Small intestine (tissue), 7 donors: ENCODE measurements at regions not wholly inside any gene's neighbourhood (a gene's known extent, or its start where the extent isn't known, plus 50 kb on each side); places are given as distances from the start of the nearest gene placed in this dataset.
"Not testable (repeated sequence)": the region's sequence is repeated elsewhere in the genome, so short reads cannot be mapped to it uniquely, and the experiment has no call there.

Source experiments
- DNase-seq, 2 donors: peaks; one replicate each; pipeline versions ENCODE4 v3.0.0 to v3.0.0-alpha.2; 2013
- FAIRE-seq: peaks from 2 replicates; lab custom pipeline; 2012; peaks lifted over from hg19 to GRCh38; lab: Jason Lieb, UNC
- H3K27ac ChIP-seq, 3 donors: one replicate each; pipeline ENCODE4 v1.5.1; 2013; ENCODE audit warnings: low read length in 2 of 3, mild to moderate bottlenecking in 2 of 3, control low read depth in 1 of 3, inconsistent platforms in 1 of 3, low read depth in 1 of 3, moderate library complexity in 1 of 3
- H3K27me3 ChIP-seq, 3 donors: one replicate each; pipeline ENCODE4 v1.6.1; 2013; ENCODE audit warnings: low read length in 3 of 3, inconsistent platforms in 1 of 3; ENCODE audit not compliant: control insufficient read depth in 3 of 3, insufficient read depth in 3 of 3
- H3K36me3 ChIP-seq, 3 donors: one replicate each; pipeline ENCODE4 v1.6.1; 2013; ENCODE audit warnings: low read length in 3 of 3, inconsistent platforms in 1 of 3, low read depth in 1 of 3, mild to moderate bottlenecking in 1 of 3, moderate library complexity in 1 of 3; ENCODE audit not compliant: control insufficient read depth in 3 of 3, insufficient read depth in 2 of 3
- H3K4me1 ChIP-seq, 3 donors: one replicate each; pipeline ENCODE4 v1.6.1; 2013; ENCODE audit warnings: low read length in 2 of 3, inconsistent platforms in 1 of 3, low read depth in 1 of 3, mild to moderate bottlenecking in 1 of 3, moderate library complexity in 1 of 3; ENCODE audit not compliant: control insufficient read depth in 3 of 3, insufficient read depth in 2 of 3
- H3K4me3 ChIP-seq, 3 donors: one replicate each; pipeline ENCODE4 v1.5.1; 2013; ENCODE audit warnings: low read length in 3 of 3, control low read depth in 1 of 3, inconsistent platforms in 1 of 3, low read depth in 1 of 3, mild to moderate bottlenecking in 1 of 3, moderate library complexity in 1 of 3
- H3K9me3 ChIP-seq, 2 donors: one replicate each; pipeline ENCODE4 v1.6.1; 2013; ENCODE audit warnings: low read depth in 1 of 2, low read length in 1 of 2; ENCODE audit not compliant: control insufficient read depth in 2 of 2, insufficient read depth in 1 of 2
- WGBS, 3 donors: extraction: QIAGEN DNeasy Blood & Tissue Kit; methylation state at CpG; one replicate each; pipeline ENCODE4 v1.1.7; 2013; 5-methylcytosine and 5-hydroxymethylcytosine counted together
- donor health status: healthy with polysubstance abuse.
- donor health status: control.
- donor health status: control.
- donor health status: Bipolar disorder and iron deficiency.
- donor health status: healthy.

DNA sequence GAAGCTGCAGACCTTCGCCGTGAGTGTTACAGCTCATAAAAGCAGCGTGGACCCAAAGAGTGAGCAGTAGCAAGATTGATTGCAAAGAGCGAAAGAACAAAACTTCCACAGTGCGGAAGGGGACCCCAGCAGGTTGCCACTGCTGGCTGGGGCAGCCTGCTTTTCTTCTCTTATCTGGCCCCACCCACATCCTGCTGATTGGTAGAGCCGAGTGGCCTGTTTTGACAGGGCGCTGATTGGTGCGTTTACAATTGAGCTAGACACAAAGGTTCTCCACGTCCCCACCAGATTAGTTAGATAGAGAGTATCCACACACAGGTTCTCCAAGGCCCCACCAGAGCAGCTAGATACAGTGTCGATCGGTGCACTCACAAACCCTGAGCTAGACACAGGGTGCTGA lies 961.8 kb downstream of the CNTNAP5 start:
- FAIRE-seq, H3K27ac ChIP-seq, H3K27me3 ChIP-seq, H3K9me3 ChIP-seq, H3K36me3 ChIP-seq, H3K4me1 ChIP-seq, H3K4me3 ChIP-seq, DNase-seq: not testable (repeated sequence)
- 88 to 92% (median 92%) methylated on average over 11 of the region's 11 CpGs for WGBS, 3 donors

DNA sequence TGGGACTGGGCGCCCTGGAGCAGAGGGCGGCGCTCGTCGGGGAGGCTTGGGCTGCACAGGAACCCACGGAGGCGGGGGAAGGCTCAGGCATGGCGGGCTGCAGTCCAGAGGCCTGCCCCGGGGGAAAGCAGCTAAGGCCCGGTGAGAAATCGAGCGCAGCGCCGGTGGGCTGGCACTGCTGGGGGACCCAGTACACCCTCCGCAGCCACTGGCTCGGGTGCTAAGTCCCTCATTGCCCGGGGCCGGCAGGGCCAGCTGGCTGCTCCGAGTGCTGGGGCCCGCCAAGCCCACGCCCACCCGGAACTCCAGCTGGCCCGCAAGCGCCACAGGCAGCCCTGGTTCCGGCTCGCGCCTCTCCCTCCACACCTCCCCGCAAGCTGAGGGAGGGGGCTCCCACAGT lies 962.3 kb downstream of the CNTNAP5 start:
- H3K27ac ChIP-seq, H3K4me3 ChIP-seq, H3K36me3 ChIP-seq, H3K9me3 ChIP-seq, H3K27me3 ChIP-seq, H3K4me1 ChIP-seq, DNase-seq, FAIRE-seq: not testable (repeated sequence)
- WGBS, 3 donors, result 92 to 96% (median 95%) methylated on average over 16 to 28 of the region's 28 CpGs

DNA sequence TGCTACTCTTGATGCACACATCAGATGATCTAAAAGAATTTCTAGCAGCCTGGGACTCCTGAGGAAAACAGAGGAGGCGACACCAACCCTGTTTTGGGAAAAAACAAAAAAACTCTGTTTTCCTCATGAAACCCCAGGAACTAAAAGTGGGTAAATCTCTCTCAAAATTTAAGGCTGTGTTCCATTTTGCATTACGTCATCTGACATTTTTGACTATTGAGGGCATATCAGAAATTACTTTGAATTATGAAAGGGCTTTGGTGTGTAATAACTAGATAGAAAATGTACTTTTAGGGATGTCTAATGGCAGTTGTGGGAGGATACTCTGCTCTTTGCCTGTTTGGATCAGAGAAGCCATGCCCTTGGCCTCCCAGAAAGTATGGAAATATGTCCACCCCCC lies 963.0 kb downstream of the CNTNAP5 start:
- no peaks in the 10 kb centered on the region for H3K4me1 ChIP-seq
- no peak overlapping the region for H3K27ac ChIP-seq
- H3K36me3 ChIP-seq, result no peaks in the 10 kb centered on the region
- H3K27me3 ChIP-seq, result no peaks in the 10 kb centered on the region
- 91 to 93% (median 92%) methylated on average over 2 of the region's 2 CpGs for WGBS, 3 donors
- no peaks in the 10 kb centered on the region for H3K9me3 ChIP-seq
- FAIRE-seq, result no peak
- H3K4me3 ChIP-seq, result no peak overlapping the region
- no peak for DNase-seq

DNA sequence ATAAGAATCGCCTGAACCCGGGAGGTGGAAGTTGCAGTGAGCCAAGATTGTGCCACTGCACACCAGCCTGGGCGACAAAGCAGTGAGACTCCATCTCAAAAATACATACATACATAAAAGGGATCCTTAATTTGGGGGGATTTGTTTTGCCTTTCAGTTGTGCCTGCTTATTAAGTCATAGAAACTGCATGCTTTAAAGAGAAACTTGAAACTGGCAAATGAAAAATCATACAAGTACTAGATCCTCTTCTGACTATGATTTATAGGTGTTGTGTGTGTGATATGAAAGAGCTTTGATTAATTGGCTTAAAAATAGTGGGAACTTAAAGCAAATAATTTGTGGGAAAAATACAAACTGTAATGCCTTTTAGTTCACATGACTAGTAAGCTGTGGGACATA lies 963.7 kb downstream of the CNTNAP5 start:
- 92 to 96% (median 95%) methylated on average over 3 of the region's 3 CpGs for WGBS, 3 donors
- Histone ChIP-seq H3K27me3 (no peaks in the 10 kb centered on the region), H3K4me1 (no peaks in the 10 kb centered on the region), H3K4me3 (no peak overlapping the region), H3K27ac (no peak overlapping the region), H3K9me3 (no peaks in the 10 kb centered on the region), H3K36me3 (no peaks in the 10 kb centered on the region)
- DNase-seq, result no peak
- FAIRE-seq, result no peak

DNA sequence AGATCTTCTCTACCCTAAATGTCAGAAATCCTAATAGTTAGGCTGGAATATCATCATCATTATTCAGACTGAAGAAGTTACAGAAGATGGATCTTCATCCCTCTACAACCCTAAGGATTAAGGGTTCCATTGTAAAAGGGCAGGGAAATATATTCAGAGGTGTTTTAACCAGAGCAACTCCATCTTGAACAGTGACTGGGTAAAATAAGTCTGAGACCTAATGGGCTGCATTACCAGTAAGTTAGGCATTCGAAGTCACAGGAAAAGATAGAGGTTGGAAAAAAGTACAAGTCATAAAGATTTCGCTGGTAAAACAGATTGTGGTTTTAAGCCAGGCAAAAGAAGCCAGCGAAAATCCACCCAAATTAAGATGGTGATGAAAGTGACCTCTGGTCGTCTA lies 968.7 kb downstream of the CNTNAP5 start:
- H3K27ac ChIP-seq, result no peak overlapping the region
- H3K27me3 ChIP-seq, result no peaks in the 10 kb centered on the region
- DNase-seq (no peak), FAIRE-seq (no peak)
- H3K4me1 ChIP-seq, result no peaks in the 10 kb centered on the region
- H3K4me3 ChIP-seq, result no peak overlapping the region
- H3K36me3 ChIP-seq, result no peaks in the 10 kb centered on the region
- 60 to 73% (median 63%) methylated on average over 4 of the region's 4 CpGs for WGBS, 3 donors
- H3K9me3 ChIP-seq, result no peaks in the 10 kb centered on the region

DNA sequence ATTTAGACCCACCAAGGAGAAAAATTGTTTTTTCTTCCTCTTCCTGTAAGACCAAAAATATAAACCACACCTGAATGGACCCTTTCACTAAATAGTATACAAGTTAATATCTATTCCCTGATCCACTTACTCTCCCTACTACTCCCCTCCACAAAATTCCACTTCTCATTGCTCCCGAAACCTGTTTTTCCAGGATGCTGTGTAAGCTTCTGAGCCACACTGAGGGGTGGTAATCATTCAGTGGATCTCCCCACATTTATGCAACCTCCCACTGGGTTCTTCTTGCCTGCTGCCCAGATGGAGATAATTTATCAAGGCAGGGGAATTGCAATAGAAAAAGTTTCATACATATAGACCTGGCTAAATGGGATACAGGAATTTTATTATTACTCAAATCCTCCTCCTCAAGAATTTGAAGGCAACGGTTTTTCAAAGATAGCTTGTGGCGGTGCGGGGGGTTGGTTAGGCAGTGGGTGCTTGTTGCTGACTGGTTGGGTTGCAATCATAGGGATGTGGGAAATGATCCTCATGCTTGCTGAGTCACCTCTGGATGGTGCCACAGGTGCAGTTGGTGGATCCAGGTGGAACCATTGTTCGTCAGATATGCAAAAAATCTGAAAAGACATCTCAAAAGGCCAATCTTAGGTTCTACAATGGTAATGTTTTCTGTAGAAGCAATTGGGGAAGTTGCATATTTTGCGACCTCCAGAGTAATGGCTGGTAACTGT lies 970.3 kb downstream of the CNTNAP5 start:
- 67 to 87% (median 80%) methylated on average over 6 of the region's 6 CpGs for WGBS, 3 donors

DNA sequence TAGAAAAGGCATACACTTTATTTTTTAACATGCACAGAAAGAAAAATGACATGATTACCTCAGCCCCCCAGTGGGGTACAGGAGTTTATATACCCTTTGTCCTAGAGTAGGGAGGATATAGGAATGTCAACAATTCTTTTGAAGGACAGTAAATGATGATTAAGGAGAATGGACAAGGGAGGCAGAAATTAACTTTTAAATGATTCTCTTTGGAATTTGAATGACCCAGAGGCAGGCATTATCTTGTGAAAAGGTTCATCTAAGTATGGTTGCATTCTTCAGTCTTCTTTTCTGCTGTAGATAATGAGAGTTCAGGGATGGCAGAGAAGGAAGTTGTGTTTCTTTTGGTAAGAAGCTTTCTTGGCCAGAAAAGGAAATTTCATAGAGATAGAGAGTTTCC lies 971.3 kb downstream of the CNTNAP5 start:
- no peaks in the 10 kb centered on the region for H3K36me3 ChIP-seq
- H3K27me3 ChIP-seq, result no peaks in the 10 kb centered on the region
- DNase-seq (no peak), FAIRE-seq (no peak)
- no peaks in the 10 kb centered on the region for H3K9me3 ChIP-seq
- H3K4me1 ChIP-seq, result no peaks in the 10 kb centered on the region
- no peak overlapping the region for H3K27ac ChIP-seq
- no peak overlapping the region for H3K4me3 ChIP-seq

More for the DNA sequence above, 970.3 kb downstream of the CNTNAP5 start:
- Histone ChIP-seq H3K9me3 (no peaks in the 10 kb centered on the region), H3K36me3 (no peaks in the 10 kb centered on the region), H3K4me3 (no peak overlapping the region), H3K27me3 (no peaks in the 10 kb centered on the region), H3K4me1 (no peaks in the 10 kb centered on the region), H3K27ac (no peak overlapping the region)
- no peak for FAIRE-seq
- no peak for DNase-seq

DNA sequence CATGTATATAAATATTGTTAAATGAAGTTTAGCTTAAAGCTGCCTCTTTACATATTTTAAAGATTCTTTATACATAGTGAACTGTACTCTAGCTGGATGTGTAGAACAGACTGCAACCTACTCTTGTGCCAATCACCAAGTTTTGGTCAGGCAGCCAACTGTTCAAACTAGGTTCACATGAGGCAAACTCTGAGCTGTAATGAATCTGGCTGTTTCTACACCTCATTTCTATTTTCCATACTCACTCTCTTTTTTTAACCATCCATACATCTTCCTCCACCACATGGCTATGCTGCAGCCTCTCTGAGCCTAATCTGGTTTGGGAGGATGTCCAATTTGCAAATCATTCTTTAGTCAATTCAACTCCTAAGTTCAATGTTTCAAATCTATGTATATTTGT lies 974.8 kb downstream of the CNTNAP5 start:
- no peak for DNase-seq
- no peaks in the 10 kb centered on the region for H3K9me3 ChIP-seq

More for the DNA sequence above, 974.8 kb downstream of the CNTNAP5 start:
- Histone ChIP-seq H3K27ac (no peak overlapping the region), H3K36me3 (no peaks in the 10 kb centered on the region), H3K4me3 (no peak overlapping the region), H3K27me3 (no peaks in the 10 kb centered on the region), H3K4me1 (no peaks in the 10 kb centered on the region)
- FAIRE-seq, result no peak
